ENCODE measurements at regions not wholly inside any gene's neighbourhood (a gene's known extent, or its start where the extent isn't known, plus 50 kb on each side); places are given as distances from the start of the nearest gene placed in this dataset.
A peak's percentile ranks its signal among the peaks of the same experiment; 100 is the strongest.
"Not testable (repeated sequence)": the region's sequence is repeated elsewhere in the genome, so short reads cannot be mapped to it uniquely, and the experiment has no call there.

- H3K27ac ChIP-seq (ENCODE audit: low read length): no peak overlapping the region
- no peaks in the 10 kb centered on the region for H3K27me3 ChIP-seq (ENCODE audit: control insufficient read depth, insufficient read depth, low read length)
- H3K36me3 Mint-ChIP-seq: no peaks in the 10 kb centered on the region
- no peak overlapping the region for H3K27ac Mint-ChIP-seq
- H3K4me3 ChIP-seq (ENCODE audit: low read length): no peak overlapping the region
- intact Hi-C loops (cut with micrococcal nuclease): no loop called here
- ATAC-seq (no peak), DNase-seq (no peak)
- H3K4me3 Mint-ChIP-seq: no peak overlapping the region
- 86% methylated on average over 1 of the region's 2 CpGs for WGBS (ENCODE audit: insufficient coverage)
- no peaks in the 10 kb centered on the region for H3K27me3 Mint-ChIP-seq (ENCODE audit: low read depth in 2 of 2)
- no peaks in the 10 kb centered on the region for H3K4me1 Mint-ChIP-seq
- TF ChIP-seq CTCF (IDR thresholded peaks at IDR 0.05): no peak
- H3K36me3 ChIP-seq (ENCODE audit: control insufficient read depth, insufficient read depth, low read length): no peaks in the 10 kb centered on the region
- H3K4me1 ChIP-seq (ENCODE audit: control insufficient read depth, insufficient read depth, low read length): no peaks in the 10 kb centered on the region
- H3K9me3 Mint-ChIP-seq: peaks cover 0 to 3% of the 10 kb centered on the region in 2 donors
- H3K9me3 ChIP-seq (ENCODE audit: control insufficient read depth, insufficient read depth, low read length): no peaks in the 10 kb centered on the region
Observed at GRCh38 chrX:34325460-34325859, 193.3 kb upstream of the FAM47A start.

GRCh38 chrX:34320424-34320823 is 188.3 kb upstream of the FAM47A start:
- H3K4me3 ChIP-seq (ENCODE audit: low read length); H3K4me1 ChIP-seq (ENCODE audit: control insufficient read depth, insufficient read depth, low read length); H3K27ac ChIP-seq (ENCODE audit: low read length); H3K36me3 ChIP-seq (ENCODE audit: control insufficient read depth, insufficient read depth, low read length); H3K27ac Mint-ChIP-seq; DNase-seq; H3K4me1 Mint-ChIP-seq; intact Hi-C loops (cut with micrococcal nuclease); H3K9me3 Mint-ChIP-seq; H3K9me3 ChIP-seq (ENCODE audit: control insufficient read depth, insufficient read depth, low read length); H3K27me3 Mint-ChIP-seq (ENCODE audit: low read depth in 2 of 2); H3K27me3 ChIP-seq (ENCODE audit: control insufficient read depth, insufficient read depth, low read length); ATAC-seq; H3K4me3 Mint-ChIP-seq; H3K36me3 Mint-ChIP-seq: not testable (repeated sequence)
- 90% methylated on average over 15 of the region's 16 CpGs for WGBS (ENCODE audit: insufficient coverage)

GRCh38 chrX:34300871-34301270 is 168.8 kb upstream of the FAM47A start:
- Mint-ChIP-seq H3K36me3 (no peaks in the 10 kb centered on the region), H3K4me3 (no peak overlapping the region), H3K4me1 (no peaks in the 10 kb centered on the region), H3K27me3 (ENCODE audit: low read depth in 2 of 2) (no peaks in the 10 kb centered on the region), H3K27ac (no peak overlapping the region), H3K9me3 (peaks cover 2 to 14% of the 10 kb centered on the region in 2 donors)
- Histone ChIP-seq H3K27ac (ENCODE audit: low read length) (no peak overlapping the region), H3K36me3 (ENCODE audit: control insufficient read depth, insufficient read depth, low read length) (no peaks in the 10 kb centered on the region), H3K9me3 (ENCODE audit: control insufficient read depth, insufficient read depth, low read length) (no peaks in the 10 kb centered on the region), H3K27me3 (ENCODE audit: control insufficient read depth, insufficient read depth, low read length) (no peaks in the 10 kb centered on the region), H3K4me3 (ENCODE audit: low read length) (no peak overlapping the region), H3K4me1 (ENCODE audit: control insufficient read depth, insufficient read depth, low read length) (no peaks in the 10 kb centered on the region)
- WGBS (ENCODE audit: insufficient coverage): no CpG with 5 or more reads among the region's 1 CpG
- intact Hi-C loops (cut with micrococcal nuclease): no loop called here
- DNase-seq (peak in 1 of 2 donors; percentile 1), ATAC-seq (no peak)
- no peak for TF ChIP-seq CTCF (IDR thresholded peaks at IDR 0.05)

- H3K9me3 ChIP-seq (ENCODE audit: control insufficient read depth, insufficient read depth, low read length): no peaks in the 10 kb centered on the region
- H3K27ac ChIP-seq (ENCODE audit: low read length): no peak overlapping the region
- no peak for ATAC-seq
- Mint-ChIP-seq H3K4me1 (no peaks in the 10 kb centered on the region), H3K36me3 (no peaks in the 10 kb centered on the region), H3K4me3 (no peak overlapping the region), H3K27me3 (ENCODE audit: low read depth in 2 of 2) (no peaks in the 10 kb centered on the region), H3K9me3 (peaks cover 2 to 11% of the 10 kb centered on the region in 2 donors), H3K27ac (no peak overlapping the region)
- DNase-seq: no peak
- H3K27me3 ChIP-seq (ENCODE audit: control insufficient read depth, insufficient read depth, low read length): no peaks in the 10 kb centered on the region
- no peak for TF ChIP-seq CTCF (IDR thresholded peaks at IDR 0.05)
- intact Hi-C loops (cut with micrococcal nuclease): no loop called here
- WGBS (ENCODE audit: insufficient coverage): 42% methylated on average over 1 of the region's 2 CpGs
- no peak overlapping the region for H3K4me3 ChIP-seq (ENCODE audit: low read length)
- no peaks in the 10 kb centered on the region for H3K4me1 ChIP-seq (ENCODE audit: control insufficient read depth, insufficient read depth, low read length)
- no peaks in the 10 kb centered on the region for H3K36me3 ChIP-seq (ENCODE audit: control insufficient read depth, insufficient read depth, low read length)
Observed at GRCh38 chrX:34299451-34299967, 167.4 kb upstream of the FAM47A start.

Measured in natural killer cell (primary cell).